HEK293 (cell line): ENCODE measurements at regions not wholly inside any gene's neighbourhood (a gene's known extent, or its start where the extent isn't known, plus 50 kb on each side); places are given as distances from the start of the nearest gene placed in this dataset.

ENCODE experiments used
- CTCF ChIA-PET: fragments of 350-600 bp; formaldehyde crosslinking; extraction: SDS; loops from one replicate; lab custom pipeline; 2021; ENCODE audit warnings: antibody characterized with exemption; lab: Yijun Ruan, JAX
- POLR2A ChIA-PET: fragments of 300-600 bp; formaldehyde crosslinking; extraction: SDS; loops from one replicate; lab custom pipeline; 2020; ENCODE audit warnings: antibody characterized with exemption, inconsistent platforms; lab: Yijun Ruan, JAX
- H3K27ac ChIP-seq: fragments of 200-500 bp; sonication (Bioruptor generic); 2 replicates; pipeline ENCODE4 v1.5.1; 2014; ENCODE audit warnings: low read depth, low read length, control low read depth, inconsistent platforms; ENCODE audit errors: extremely low read depth
- H3K36me3 ChIP-seq, 2 experiments: fragments of 200-500 bp in 1 of 2; sonication (Bioruptor generic) in 1 of 2; 1 replicate in 1 of 2; 2 replicates in 1 of 2; pipeline ENCODE4 v1.5.1; 2014 to 2017; ENCODE audit warnings: inconsistent platforms in 2 of 2, low read length in 2 of 2; ENCODE audit not compliant: control insufficient read depth in 2 of 2, insufficient read depth in 1 of 2
- H3K4me1 ChIP-seq: fragments of 200-500 bp; sonication (Bioruptor generic); 2 replicates; pipeline ENCODE4 v1.5.1; 2014; ENCODE audit warnings: mild to moderate bottlenecking, low read length, inconsistent platforms; ENCODE audit not compliant: control insufficient read depth, insufficient read depth
- H3K4me3 ChIP-seq: 2 replicates; pipeline ENCODE4 v1.5.1; 2011; ENCODE audit warnings: low read depth, mild to moderate bottlenecking, control low read depth, low read length, moderate library complexity
- H3K9me3 ChIP-seq: fragments of 200-500 bp; sonication (Bioruptor generic); 2 replicates; pipeline ENCODE4 v1.5.1; 2014; ENCODE audit warnings: low read depth, low read length, inconsistent platforms; ENCODE audit not compliant: control insufficient read depth, insufficient read depth
- MYNN ChIP-seq: fragments of 450-650 bp; formaldehyde crosslinking; IDR thresholded peaks from 2 replicates; pipeline ENCODE4 v1.5.1; 2016; ENCODE audit warnings: missing biosample characterization, missing genetic modification characterization, borderline replicate concordance
- PBX3 ChIP-seq: sonication (generic); formaldehyde crosslinking; IDR thresholded peaks from 2 replicates; pipeline ENCODE4 v1.8.1; 2022; ENCODE audit warnings: mild to moderate bottlenecking, moderate library complexity, missing genetic modification reagents
- ZBTB10 ChIP-seq: fragments of 450-650 bp; formaldehyde crosslinking; IDR thresholded peaks from 2 replicates; pipeline ENCODE4 v1.5.1; 2016; ENCODE audit warnings: missing biosample characterization, missing genetic modification characterization
- ZBTB26 ChIP-seq: fragments of 450-650 bp; formaldehyde crosslinking; optimal IDR thresholded peaks from 2 replicates; pipeline ENCODE3; 2016; ENCODE audit warnings: missing biosample characterization, mild to moderate bottlenecking, missing genetic modification characterization
- ZBTB48 ChIP-seq: fragments of 450-650 bp; formaldehyde crosslinking; IDR thresholded peaks from 2 replicates; pipeline ENCODE4 v1.5.1; 2016; ENCODE audit warnings: missing biosample characterization, missing genetic modification characterization
- ZEB2 ChIP-seq: fragments of 450-650 bp; formaldehyde crosslinking; IDR thresholded peaks from 2 replicates; pipeline ENCODE4 v1.5.1; 2016; ENCODE audit warnings: missing biosample characterization, missing genetic modification characterization
- ZFP41 ChIP-seq: fragments of 450-650 bp; formaldehyde crosslinking; IDR thresholded peaks from 2 replicates; pipeline ENCODE4 v1.5.1; 2016; ENCODE audit warnings: missing biosample characterization, missing genetic modification characterization, borderline replicate concordance
- ZNF24 ChIP-seq: fragments of 450-650 bp; formaldehyde crosslinking; IDR thresholded peaks from 2 replicates; pipeline ENCODE4 v1.5.1; 2016; ENCODE audit warnings: missing biosample characterization, missing genetic modification characterization
- ZNF302 ChIP-seq: fragments of 450-650 bp; formaldehyde crosslinking; IDR thresholded peaks from 2 replicates; pipeline ENCODE4 v1.5.1; 2016; ENCODE audit warnings: missing biosample characterization, missing genetic modification characterization, low read depth
- ZNF311 ChIP-seq: fragments of 450-650 bp; formaldehyde crosslinking; IDR thresholded peaks from 2 replicates; pipeline ENCODE4 v1.5.1; 2017; ENCODE audit warnings: missing biosample characterization, missing genetic modification characterization, borderline replicate concordance
- ZNF335 ChIP-seq: fragments of 450-650 bp; formaldehyde crosslinking; conservative IDR thresholded peaks from 2 replicates; pipeline ENCODE4 v1.5.1; 2016; ENCODE audit warnings: missing biosample characterization, missing genetic modification characterization
- ZNF350 ChIP-seq: fragments of 450-650 bp; formaldehyde crosslinking; IDR thresholded peaks from 2 replicates; pipeline ENCODE4 v1.5.0; 2017; ENCODE audit warnings: missing biosample characterization, mild to moderate bottlenecking, missing genetic modification characterization
- ZNF362 ChIP-seq: fragments of 450-650 bp; formaldehyde crosslinking; IDR thresholded peaks from 2 replicates; pipeline ENCODE4 v1.5.1; 2016; ENCODE audit warnings: missing biosample characterization, missing genetic modification characterization
- ZNF548 ChIP-seq: fragments of 450-650 bp; formaldehyde crosslinking; IDR thresholded peaks from 2 replicates; pipeline ENCODE4 v1.5.1; 2016; ENCODE audit warnings: missing biosample characterization, missing genetic modification characterization
- ZNF560 ChIP-seq: fragments of 450-650 bp; formaldehyde crosslinking; IDR thresholded peaks from 2 replicates; pipeline ENCODE4 v1.5.1; 2017; ENCODE audit warnings: missing biosample characterization, missing genetic modification characterization, borderline replicate concordance
- ZNF645 ChIP-seq: fragments of 450-650 bp; formaldehyde crosslinking; IDR thresholded peaks from 2 replicates; pipeline ENCODE4; 2016; ENCODE audit warnings: missing biosample characterization, missing genetic modification characterization
- ZNF670 ChIP-seq: fragments of 450-650 bp; formaldehyde crosslinking; IDR thresholded peaks from 2 replicates; pipeline ENCODE4 v1.5.1; 2016; ENCODE audit warnings: missing biosample characterization, missing genetic modification characterization, low read depth
- ZNF747 ChIP-seq: fragments of 450-650 bp; formaldehyde crosslinking; IDR thresholded peaks from 2 replicates; pipeline ENCODE4 v1.5.1; 2016; ENCODE audit warnings: missing biosample characterization, missing genetic modification characterization
- TF ChIP-seq, protein P1 (sequence below): fragments of 450-650 bp; formaldehyde crosslinking; IDR thresholded peaks from 2 replicates; pipeline ENCODE4 v1.5.1; 2016; ENCODE audit warnings: missing biosample characterization, missing genetic modification characterization

- Histone ChIP-seq H3K36me3 (no peaks in the 10 kb centered on the region), H3K4me3 (no peak overlapping the region), H3K4me1 (no peaks in the 10 kb centered on the region), H3K27ac (no peak overlapping the region), H3K9me3 (no peaks in the 10 kb centered on the region)
- CTCF ChIA-PET, result no interaction called here
- POLR2A ChIA-PET, result no interaction called here
- no peak for TF ChIP-seq ZNF311 (tag by site-specific recombination)
- no peak for TF ChIP-seq ZNF670 (tag by site-specific recombination)
- no peak for TF ChIP-seq ZEB2 (tag by site-specific recombination)
- TF ChIP-seq ZNF548 (tag by site-specific recombination), result no peak
- no peak for TF ChIP-seq ZNF335 (tag by site-specific recombination)
- no peak for TF ChIP-seq PBX3
- TF ChIP-seq ZBTB48 (tag by site-specific recombination), result no peak
These were observed 73.3 kb upstream of the MON1B start for GRCh38 chr16:77117707-77118106.

DNA sequence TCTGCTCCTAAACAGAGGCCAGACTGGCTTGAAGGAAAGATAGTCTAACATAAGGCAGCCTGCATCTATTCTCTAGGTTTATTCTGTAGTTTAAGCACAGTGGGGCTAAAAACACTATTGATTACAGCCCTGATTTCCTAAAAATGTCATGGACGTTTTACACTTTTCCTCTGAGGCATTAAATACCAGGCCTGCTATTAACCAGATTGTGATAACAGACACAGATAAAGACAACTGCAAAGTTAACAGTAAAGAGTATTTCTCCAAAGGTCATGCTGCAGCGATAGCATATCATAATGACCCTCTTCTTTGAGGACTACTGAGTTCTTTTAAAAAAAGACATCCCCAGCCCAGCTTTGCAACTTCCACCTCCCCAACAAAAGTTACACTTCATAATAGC is 59.6 kb upstream of the MON1B start:
- H3K9me3 ChIP-seq, result no peaks in the 10 kb centered on the region
- TF ChIP-seq ZNF645 (tag by site-specific recombination) (no peak), ZNF350 (no peak), ZNF302 (tag by site-specific recombination) (no peak), ZNF24 (no peak), ZNF747 (tag by site-specific recombination) (no peak)
- TF ChIP-seq, all 188 proteins: peak for 0
- ChIA-PET CTCF (no interaction called here), POLR2A (no interaction called here)
- Histone ChIP-seq H3K4me3 (no peak overlapping the region), H3K4me1 (no peaks in the 10 kb centered on the region), H3K36me3 (no peaks in the 10 kb centered on the region), H3K27ac (no peak overlapping the region)

GRCh38 chr16:77132051-77132618 is 58.9 kb upstream of the MON1B start:
- ChIA-PET CTCF (no interaction called here), POLR2A (no interaction called here)
- no peaks in the 10 kb centered on the region for H3K4me1 ChIP-seq
- H3K36me3 ChIP-seq, result no peaks in the 10 kb centered on the region
- H3K27ac ChIP-seq, result no peak overlapping the region
- H3K9me3 ChIP-seq, result no peaks in the 10 kb centered on the region
- no peak overlapping the region for H3K4me3 ChIP-seq
- TF ChIP-seq ZNF560 (tag by site-specific recombination), result no peak
- TF ChIP-seq, protein P1, sequence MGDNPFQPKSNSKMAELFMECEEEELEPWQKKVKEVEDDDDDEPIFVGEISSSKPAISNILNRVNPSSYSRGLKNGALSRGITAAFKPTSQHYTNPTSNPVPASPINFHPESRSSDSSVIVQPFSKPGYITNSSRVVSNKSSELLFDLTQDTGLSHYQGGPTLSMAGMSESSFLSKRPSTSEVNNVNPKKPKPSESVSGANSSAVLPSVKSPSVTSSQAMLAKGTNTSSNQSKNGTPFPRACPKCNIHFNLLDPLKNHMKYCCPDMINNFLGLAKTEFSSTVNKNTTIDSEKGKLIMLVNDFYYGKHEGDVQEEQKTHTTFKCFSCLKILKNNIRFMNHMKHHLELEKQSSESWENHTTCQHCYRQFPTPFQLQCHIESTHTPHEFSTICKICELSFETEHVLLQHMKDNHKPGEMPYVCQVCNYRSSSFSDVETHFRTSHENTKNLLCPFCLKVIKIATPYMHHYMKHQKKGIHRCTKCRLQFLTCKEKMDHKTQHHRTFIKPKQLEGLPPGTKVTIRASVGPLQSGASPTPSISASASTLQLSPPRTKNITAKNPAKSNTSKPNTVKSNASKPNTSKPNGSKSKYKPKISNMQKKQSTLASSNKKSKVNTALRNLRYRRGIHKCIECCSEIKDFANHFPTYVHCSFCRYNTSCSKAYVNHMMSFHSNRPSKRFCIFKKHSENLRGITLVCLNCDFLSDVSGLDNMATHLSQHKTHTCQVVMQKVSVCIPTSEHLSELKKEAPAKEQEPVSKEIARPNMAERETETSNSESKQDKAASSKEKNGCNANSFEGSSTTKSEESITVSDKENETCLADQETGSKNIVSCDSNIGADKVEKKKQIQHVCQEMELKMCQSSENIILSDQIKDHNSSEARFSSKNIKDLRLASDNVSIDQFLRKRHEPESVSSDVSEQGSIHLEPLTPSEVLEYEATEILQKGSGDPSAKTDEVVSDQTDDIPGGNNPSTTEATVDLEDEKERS (tag by site-specific recombination), result no peak
- TF ChIP-seq ZBTB26 (tag by site-specific recombination), result no peak
- no peak for TF ChIP-seq MYNN (tag by site-specific recombination)
- TF ChIP-seq ZFP41 (tag by site-specific recombination), result no peak
- TF ChIP-seq ZBTB10 (tag by site-specific recombination), result no peak
- no peak for TF ChIP-seq ZNF362 (tag by site-specific recombination)
